ENCODE measurements at regions not wholly inside any gene's neighbourhood (a gene's known extent, or its start where the extent isn't known, plus 50 kb on each side); places are given as distances from the start of the nearest gene placed in this dataset.

GRCh38 chr4:155564086-155564485, 102.6 kb upstream of the GUCY1A1 start (continued):
- TF ChIP-seq, protein P1, sequence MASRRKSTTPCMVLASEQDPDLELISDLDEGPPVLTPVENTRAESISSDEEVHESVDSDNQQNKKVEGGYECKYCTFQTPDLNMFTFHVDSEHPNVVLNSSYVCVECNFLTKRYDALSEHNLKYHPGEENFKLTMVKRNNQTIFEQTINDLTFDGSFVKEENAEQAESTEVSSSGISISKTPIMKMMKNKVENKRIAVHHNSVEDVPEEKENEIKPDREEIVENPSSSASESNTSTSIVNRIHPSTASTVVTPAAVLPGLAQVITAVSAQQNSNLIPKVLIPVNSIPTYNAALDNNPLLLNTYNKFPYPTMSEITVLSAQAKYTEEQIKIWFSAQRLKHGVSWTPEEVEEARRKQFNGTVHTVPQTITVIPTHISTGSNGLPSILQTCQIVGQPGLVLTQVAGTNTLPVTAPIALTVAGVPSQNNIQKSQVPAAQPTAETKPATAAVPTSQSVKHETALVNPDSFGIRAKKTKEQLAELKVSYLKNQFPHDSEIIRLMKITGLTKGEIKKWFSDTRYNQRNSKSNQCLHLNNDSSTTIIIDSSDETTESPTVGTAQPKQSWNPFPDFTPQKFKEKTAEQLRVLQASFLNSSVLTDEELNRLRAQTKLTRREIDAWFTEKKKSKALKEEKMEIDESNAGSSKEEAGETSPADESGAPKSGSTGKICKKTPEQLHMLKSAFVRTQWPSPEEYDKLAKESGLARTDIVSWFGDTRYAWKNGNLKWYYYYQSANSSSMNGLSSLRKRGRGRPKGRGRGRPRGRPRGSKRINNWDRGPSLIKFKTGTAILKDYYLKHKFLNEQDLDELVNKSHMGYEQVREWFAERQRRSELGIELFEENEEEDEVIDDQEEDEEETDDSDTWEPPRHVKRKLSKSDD (conservative IDR thresholded peaks at IDR 0.05; ENCODE audit: low read length) = no peak
- no peak for TF ChIP-seq ZNF184 (CRISPR knock-in tag; IDR thresholded peaks at IDR 0.05)
- TF ChIP-seq ZNF274 (IDR thresholded peaks at IDR 0.05; ENCODE audit: borderline replicate concordance, low read depth, low read length) = no peak
- no peak for TF ChIP-seq NR2C2 (CRISPR knock-in tag; IDR thresholded peaks at IDR 0.05)
- TF ChIP-seq NR2C2 (tag; IDR thresholded peaks at IDR 0.05) = no peak
- no peak for TF ChIP-seq SPI1 (IDR thresholded peaks at IDR 0.05; ENCODE audit: borderline replicate concordance, low read depth, low read length)
- no peak for TF ChIP-seq GTF2F1 (IDR thresholded peaks at IDR 0.05; ENCODE audit: low read depth, low read length)
- TF ChIP-seq CREM (IDR thresholded peaks at IDR 0.05; ENCODE audit: low read depth) = no peak
- TF ChIP-seq, protein P2, sequence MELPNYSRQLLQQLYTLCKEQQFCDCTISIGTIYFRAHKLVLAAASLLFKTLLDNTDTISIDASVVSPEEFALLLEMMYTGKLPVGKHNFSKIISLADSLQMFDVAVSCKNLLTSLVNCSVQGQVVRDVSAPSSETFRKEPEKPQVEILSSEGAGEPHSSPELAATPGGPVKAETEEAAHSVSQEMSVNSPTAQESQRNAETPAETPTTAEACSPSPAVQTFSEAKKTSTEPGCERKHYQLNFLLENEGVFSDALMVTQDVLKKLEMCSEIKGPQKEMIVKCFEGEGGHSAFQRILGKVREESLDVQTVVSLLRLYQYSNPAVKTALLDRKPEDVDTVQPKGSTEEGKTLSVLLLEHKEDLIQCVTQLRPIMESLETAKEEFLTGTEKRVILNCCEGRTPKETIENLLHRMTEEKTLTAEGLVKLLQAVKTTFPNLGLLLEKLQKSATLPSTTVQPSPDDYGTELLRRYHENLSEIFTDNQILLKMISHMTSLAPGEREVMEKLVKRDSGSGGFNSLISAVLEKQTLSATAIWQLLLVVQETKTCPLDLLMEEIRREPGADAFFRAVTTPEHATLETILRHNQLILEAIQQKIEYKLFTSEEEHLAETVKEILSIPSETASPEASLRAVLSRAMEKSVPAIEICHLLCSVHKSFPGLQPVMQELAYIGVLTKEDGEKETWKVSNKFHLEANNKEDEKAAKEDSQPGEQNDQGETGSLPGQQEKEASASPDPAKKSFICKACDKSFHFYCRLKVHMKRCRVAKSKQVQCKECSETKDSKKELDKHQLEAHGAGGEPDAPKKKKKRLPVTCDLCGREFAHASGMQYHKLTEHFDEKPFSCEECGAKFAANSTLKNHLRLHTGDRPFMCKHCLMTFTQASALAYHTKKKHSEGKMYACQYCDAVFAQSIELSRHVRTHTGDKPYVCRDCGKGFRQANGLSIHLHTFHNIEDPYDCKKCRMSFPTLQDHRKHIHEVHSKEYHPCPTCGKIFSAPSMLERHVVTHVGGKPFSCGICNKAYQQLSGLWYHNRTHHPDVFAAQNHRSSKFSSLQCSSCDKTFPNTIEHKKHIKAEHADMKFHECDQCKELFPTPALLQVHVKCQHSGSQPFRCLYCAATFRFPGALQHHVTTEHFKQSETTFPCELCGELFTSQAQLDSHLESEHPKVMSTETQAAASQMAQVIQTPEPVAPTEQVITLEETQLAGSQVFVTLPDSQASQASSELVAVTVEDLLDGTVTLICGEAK (IDR thresholded peaks at IDR 0.05) = no peak
- TF ChIP-seq, protein P2 (CRISPR knock-in tag; IDR thresholded peaks at IDR 0.05) = no peak
- no peak for TF ChIP-seq ZNF583 (CRISPR knock-in tag; IDR thresholded peaks at IDR 0.05)
- TF ChIP-seq CEBPZ (IDR thresholded peaks at IDR 0.05; ENCODE audit: borderline replicate concordance, low read depth, low read length) = no peak
- TF ChIP-seq TBL1XR1 (IDR thresholded peaks at IDR 0.05; ENCODE audit: low read length in 2 of 2) = no peak
- TF ChIP-seq ZNF140 (CRISPR knock-in tag; IDR thresholded peaks at IDR 0.05) = no peak

Measured in K562 (cell line).